ENCODE measurements at regions not wholly inside any gene's neighbourhood (a gene's known extent, or its start where the extent isn't known, plus 50 kb on each side); places are given as distances from the start of the nearest gene placed in this dataset.
"Not testable (repeated sequence)": the region's sequence is repeated elsewhere in the genome, so short reads cannot be mapped to it uniquely, and the experiment has no call there.

DNA sequence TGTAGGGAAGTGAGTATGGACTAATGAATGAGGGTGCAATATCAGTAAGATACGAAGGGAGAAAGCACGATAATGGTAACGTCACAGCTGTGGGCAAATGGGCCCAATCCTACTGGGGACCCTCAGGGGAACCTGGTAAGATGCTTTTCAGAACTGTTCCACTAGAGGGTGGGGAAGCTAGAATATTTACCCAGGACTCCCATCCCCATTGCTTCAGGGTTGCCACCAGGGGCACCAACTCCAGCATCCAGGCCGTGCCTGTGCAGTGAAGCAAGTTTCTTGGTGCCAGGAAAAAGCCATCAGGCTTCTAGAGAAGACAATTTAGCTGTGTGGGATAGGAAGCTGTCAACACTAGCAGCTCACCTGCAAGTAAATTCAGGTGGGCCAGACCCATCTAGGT is 409.3 kb downstream of the AGTPBP1 start:
- Histone ChIP-seq H3K36me3 (ENCODE audit: control insufficient read depth, insufficient read depth, low read length, severe bottlenecking) (no peaks in the 10 kb centered on the region), H3K9ac (ENCODE audit: low read length) (no peak overlapping the region), H3K4me1 (ENCODE audit: control insufficient read depth, insufficient read depth, low read length) (no peaks in the 10 kb centered on the region), H3K4me3 (ENCODE audit: low read length) (no peak overlapping the region), H3K9me3 (ENCODE audit: control insufficient read depth, low read length) (no peaks in the 10 kb centered on the region), H3K27me3 (replicated peaks; ENCODE audit: control insufficient read depth, insufficient read depth, low read length) (peaks cover 2% of the 10 kb centered on the region)
- no peak for DNase-seq (ENCODE audit: low read depth)

DNA sequence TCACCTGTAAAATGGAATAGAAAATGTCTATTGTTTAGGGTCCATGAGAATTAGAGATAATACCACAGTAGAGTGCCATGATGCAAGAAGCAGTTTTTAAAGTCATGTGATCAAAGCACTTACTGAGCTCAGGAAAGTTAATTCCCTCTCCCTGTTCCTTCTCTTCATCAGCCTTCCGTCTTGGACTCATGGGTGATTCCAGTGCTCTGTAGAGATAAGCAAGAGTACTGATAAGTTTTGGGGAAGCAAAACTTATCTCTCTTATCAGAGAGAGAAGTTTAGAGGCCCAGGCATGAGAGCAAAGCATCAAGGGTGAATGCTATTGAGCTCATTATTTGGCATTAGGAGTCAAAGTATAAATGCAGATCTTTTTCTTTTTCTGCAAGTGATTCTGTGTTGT is 410.1 kb downstream of the AGTPBP1 start:
- Histone ChIP-seq H3K9me3 (ENCODE audit: control insufficient read depth, low read length) (no peaks in the 10 kb centered on the region), H3K36me3 (ENCODE audit: control insufficient read depth, insufficient read depth, low read length, severe bottlenecking) (no peaks in the 10 kb centered on the region), H3K9ac (ENCODE audit: low read length) (no peak overlapping the region), H3K4me3 (ENCODE audit: low read length) (no peak overlapping the region), H3K27me3 (replicated peaks; ENCODE audit: control insufficient read depth, insufficient read depth, low read length) (peaks cover 2% of the 10 kb centered on the region), H3K4me1 (ENCODE audit: control insufficient read depth, insufficient read depth, low read length) (no peaks in the 10 kb centered on the region)
- no peak for DNase-seq (ENCODE audit: low read depth)

DNA sequence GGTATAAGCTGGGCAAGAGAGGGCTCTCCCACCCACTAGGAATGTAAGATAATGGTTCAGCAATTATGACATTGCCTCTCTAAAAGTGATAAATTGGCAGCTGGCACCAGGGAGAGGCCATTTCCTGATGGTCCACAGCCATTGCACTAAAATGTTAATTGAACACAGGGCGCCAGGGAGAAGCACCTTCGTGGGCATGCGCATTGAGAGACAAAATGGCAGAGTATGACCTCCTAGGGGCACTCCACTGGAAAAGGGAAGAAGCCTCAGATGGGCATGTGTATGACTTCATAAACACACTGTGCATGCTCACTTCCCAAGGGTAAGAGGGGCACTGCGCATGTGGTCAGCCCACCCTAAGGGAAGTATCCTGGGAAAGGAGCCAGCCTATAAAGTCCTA is 419.2 kb downstream of the AGTPBP1 start:
- Histone ChIP-seq H3K27me3 (replicated peaks; ENCODE audit: control insufficient read depth, insufficient read depth, low read length) (no peaks in the 10 kb centered on the region), H3K9me3 (ENCODE audit: control insufficient read depth, low read length) (peaks cover 8% of the 10 kb centered on the region), H3K4me3 (ENCODE audit: low read length) (no peak overlapping the region), H3K4me1 (ENCODE audit: control insufficient read depth, insufficient read depth, low read length) (no peaks in the 10 kb centered on the region), H3K9ac (ENCODE audit: low read length) (no peak overlapping the region), H3K36me3 (ENCODE audit: control insufficient read depth, insufficient read depth, low read length, severe bottlenecking) (no peaks in the 10 kb centered on the region)
- no peak for DNase-seq (ENCODE audit: low read depth)

DNA sequence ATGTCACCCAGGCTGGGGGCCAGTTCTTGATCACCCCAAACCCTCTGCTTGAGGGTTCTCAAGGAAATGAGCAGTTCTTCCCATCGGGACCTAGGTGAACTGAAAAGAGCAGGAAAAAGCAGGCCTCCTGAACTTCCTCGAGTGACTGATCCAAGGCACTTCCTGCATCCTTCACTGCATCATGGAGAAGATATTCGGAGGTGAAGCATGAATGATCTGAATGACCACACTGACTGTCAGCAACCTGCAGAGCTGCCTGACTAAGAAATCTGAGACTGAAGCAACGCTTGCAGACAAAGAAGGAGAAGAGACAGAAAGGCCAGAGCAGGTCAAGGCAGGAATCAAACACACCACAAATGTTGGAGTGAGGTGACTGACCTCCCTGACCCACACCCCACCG is 420.2 kb downstream of the AGTPBP1 start:
- Histone ChIP-seq H3K36me3 (ENCODE audit: control insufficient read depth, insufficient read depth, low read length, severe bottlenecking) (no peaks in the 10 kb centered on the region), H3K9ac (ENCODE audit: low read length) (no peak overlapping the region), H3K4me3 (ENCODE audit: low read length) (no peak overlapping the region), H3K9me3 (ENCODE audit: control insufficient read depth, low read length) (peaks cover 8% of the 10 kb centered on the region), H3K27me3 (replicated peaks; ENCODE audit: control insufficient read depth, insufficient read depth, low read length) (no peaks in the 10 kb centered on the region), H3K4me1 (ENCODE audit: control insufficient read depth, insufficient read depth, low read length) (no peaks in the 10 kb centered on the region)
- no peak for DNase-seq (ENCODE audit: low read depth)

DNA sequence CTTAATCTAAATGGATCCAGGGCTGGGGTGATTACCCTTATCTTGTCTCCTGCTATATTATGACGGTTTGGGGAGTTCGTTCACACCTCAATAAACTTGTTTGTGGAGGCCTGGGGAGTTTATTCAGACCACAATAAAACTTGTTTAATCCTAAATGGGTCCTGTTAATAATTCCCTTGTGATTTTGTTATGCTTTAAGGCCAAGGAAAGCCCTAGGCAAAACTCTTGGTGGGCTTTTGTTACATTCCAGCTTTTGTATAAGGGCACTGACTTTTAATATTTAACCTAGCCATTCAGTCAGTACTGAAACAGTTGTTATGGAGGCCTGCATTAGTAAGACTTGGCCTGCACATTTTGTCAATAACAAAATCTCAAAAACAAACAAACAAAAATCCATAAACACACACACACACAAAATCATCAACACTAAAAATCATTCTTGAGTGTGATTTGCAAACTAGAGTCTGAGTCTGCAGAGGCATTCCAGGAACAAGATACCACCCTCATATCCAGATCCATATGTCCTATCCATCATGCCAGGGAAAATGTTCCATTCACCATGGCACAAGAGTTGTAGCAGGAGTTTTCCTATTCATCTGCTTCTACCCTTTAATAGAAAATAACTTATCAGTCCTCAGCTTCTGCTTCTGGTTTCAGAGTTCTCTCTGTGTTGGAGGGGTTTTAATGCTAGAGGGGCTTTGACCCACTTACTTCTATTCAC is 421.7 kb downstream of the AGTPBP1 start:
- no peaks in the 10 kb centered on the region for H3K36me3 ChIP-seq (ENCODE audit: control insufficient read depth, insufficient read depth, low read length, severe bottlenecking)
- H3K9me3 ChIP-seq (ENCODE audit: control insufficient read depth, low read length) = peaks cover 11% of the 10 kb centered on the region
- no peak for DNase-seq (ENCODE audit: low read depth)
- no peaks in the 10 kb centered on the region for H3K27me3 ChIP-seq (replicated peaks; ENCODE audit: control insufficient read depth, insufficient read depth, low read length)
- no peak overlapping the region for H3K4me3 ChIP-seq (ENCODE audit: low read length)
- no peak overlapping the region for H3K9ac ChIP-seq (ENCODE audit: low read length)
- H3K4me1 ChIP-seq (ENCODE audit: control insufficient read depth, insufficient read depth, low read length) = no peaks in the 10 kb centered on the region

DNA sequence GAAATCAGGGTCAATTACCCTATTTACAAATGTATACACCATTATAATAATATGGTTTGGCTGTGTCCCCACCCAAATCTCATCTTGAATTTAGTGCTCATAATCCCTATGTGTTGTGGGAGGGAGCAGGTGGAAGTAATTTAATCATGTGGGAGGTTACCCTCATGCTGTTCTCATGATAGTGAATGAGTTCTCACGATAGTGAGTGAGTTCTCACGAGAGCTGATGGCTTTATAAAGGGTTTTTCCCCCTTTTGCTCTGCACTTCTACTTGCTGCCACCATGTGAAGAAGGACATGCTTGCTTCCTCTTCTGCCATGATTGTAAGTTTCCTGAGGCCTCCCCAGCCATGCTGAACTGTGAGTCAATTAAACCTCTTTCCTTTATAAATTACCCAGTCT is 426.2 kb downstream of the AGTPBP1 start:
- H3K36me3 ChIP-seq (ENCODE audit: control insufficient read depth, insufficient read depth, low read length, severe bottlenecking); DNase-seq (ENCODE audit: low read depth); H3K4me3 ChIP-seq (ENCODE audit: low read length); H3K4me1 ChIP-seq (ENCODE audit: control insufficient read depth, insufficient read depth, low read length); H3K27me3 ChIP-seq (replicated peaks; ENCODE audit: control insufficient read depth, insufficient read depth, low read length); H3K9ac ChIP-seq (ENCODE audit: low read length): not testable (repeated sequence)
- peaks cover 27% of the 10 kb centered on the region for H3K9me3 ChIP-seq (ENCODE audit: control insufficient read depth, low read length)

DNA sequence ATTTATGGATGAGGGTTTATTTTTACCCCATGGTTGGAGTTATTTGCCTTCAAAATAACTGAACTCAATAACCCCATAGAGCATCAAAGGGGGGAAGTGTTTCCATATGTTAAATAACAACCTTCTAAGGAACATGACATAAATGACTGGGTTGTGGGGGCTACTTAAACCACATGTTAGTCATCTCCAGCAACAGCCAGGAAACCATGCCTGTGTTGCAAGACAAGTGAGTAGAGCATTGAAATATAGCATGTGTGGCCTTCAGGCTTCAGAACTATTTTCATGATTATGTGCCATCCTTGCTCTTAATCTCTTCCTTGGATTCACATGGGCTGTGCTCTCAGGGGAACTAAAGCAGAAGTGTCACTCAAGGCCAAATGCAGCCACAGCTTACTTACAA is 431.2 kb downstream of the AGTPBP1 start:
- no peaks in the 10 kb centered on the region for H3K4me1 ChIP-seq (ENCODE audit: control insufficient read depth, insufficient read depth, low read length)
- H3K9ac ChIP-seq (ENCODE audit: low read length) = no peak overlapping the region
- no peak for DNase-seq (ENCODE audit: low read depth)
- no peak overlapping the region for H3K4me3 ChIP-seq (ENCODE audit: low read length)
- H3K9me3 ChIP-seq (ENCODE audit: control insufficient read depth, low read length) = peaks cover 22% of the 10 kb centered on the region
- no peaks in the 10 kb centered on the region for H3K27me3 ChIP-seq (replicated peaks; ENCODE audit: control insufficient read depth, insufficient read depth, low read length)
- H3K36me3 ChIP-seq (ENCODE audit: control insufficient read depth, insufficient read depth, low read length, severe bottlenecking) = no peaks in the 10 kb centered on the region

DNA sequence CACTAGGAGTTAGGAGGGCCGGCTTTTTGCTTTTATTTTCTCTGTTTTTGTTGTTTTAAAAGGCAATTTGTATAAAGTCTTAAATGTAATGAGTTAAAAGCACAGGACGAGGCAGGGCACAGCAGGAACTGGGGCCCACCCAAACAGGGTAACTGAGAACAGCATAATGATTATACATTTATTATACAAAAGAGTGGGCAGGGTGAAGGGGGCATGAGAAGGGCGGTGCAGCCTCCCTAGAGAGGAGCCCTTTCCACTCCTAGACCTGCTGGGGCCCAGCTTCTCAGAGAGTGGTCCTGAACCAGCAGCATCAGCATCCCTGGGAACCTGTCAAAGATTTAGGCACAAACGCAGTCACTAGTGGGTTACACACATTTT is 438.0 kb downstream of the AGTPBP1 start:
- no peak for DNase-seq (ENCODE audit: low read depth)
- Histone ChIP-seq H3K36me3 (ENCODE audit: control insufficient read depth, insufficient read depth, low read length, severe bottlenecking) (no peaks in the 10 kb centered on the region), H3K9me3 (ENCODE audit: control insufficient read depth, low read length) (no peaks in the 10 kb centered on the region), H3K4me3 (ENCODE audit: low read length) (no peak overlapping the region), H3K4me1 (ENCODE audit: control insufficient read depth, insufficient read depth, low read length) (no peaks in the 10 kb centered on the region), H3K27me3 (replicated peaks; ENCODE audit: control insufficient read depth, insufficient read depth, low read length) (peaks cover 5% of the 10 kb centered on the region), H3K9ac (ENCODE audit: low read length) (no peak overlapping the region)

DNA sequence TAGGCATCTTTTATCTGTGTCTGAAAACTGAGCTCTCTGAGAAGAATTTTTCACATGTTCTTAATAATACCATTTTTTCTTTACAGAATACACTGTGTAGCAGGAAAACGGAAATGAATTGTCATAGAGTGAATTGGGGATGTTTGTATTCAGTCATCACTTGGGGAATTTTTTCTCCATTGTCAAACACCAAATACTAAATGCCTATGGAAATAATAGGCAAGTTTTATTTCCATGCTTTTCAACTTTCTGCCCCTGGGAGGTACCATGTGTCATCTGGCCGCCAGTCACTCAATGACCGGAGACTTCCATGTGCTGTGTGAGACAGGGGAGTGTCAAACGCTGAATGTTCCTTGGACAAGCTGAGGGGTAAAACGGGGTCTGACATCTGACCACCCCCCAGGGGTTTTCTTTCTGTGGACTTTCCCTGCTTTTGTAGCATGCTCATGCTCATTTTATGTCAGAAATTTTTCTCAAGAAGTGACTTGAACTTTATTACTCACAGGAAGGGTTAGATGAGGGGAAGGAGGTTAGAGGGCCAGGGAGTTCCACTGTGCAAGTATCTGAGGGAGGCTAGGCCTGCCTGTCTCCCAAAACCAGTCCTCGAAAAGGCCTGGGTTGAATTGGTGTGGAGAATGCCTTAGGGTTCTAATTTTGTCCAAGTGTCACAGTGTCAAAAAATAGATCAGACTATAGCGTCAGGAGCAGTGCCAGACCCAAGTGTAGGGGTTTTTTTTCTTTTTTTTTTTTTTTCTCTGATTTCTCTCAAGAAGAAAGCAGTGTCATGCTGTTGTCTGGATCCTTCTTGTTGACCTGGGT is 438.6 kb downstream of the AGTPBP1 start:
- Histone ChIP-seq H3K4me3 (ENCODE audit: low read length) (no peak overlapping the region), H3K9ac (ENCODE audit: low read length) (no peak overlapping the region), H3K4me1 (ENCODE audit: control insufficient read depth, insufficient read depth, low read length) (no peaks in the 10 kb centered on the region), H3K27me3 (replicated peaks; ENCODE audit: control insufficient read depth, insufficient read depth, low read length) (peaks cover 5% of the 10 kb centered on the region), H3K36me3 (ENCODE audit: control insufficient read depth, insufficient read depth, low read length, severe bottlenecking) (no peaks in the 10 kb centered on the region), H3K9me3 (ENCODE audit: control insufficient read depth, low read length) (no peaks in the 10 kb centered on the region)
- no peak for DNase-seq (ENCODE audit: low read depth)

DNA sequence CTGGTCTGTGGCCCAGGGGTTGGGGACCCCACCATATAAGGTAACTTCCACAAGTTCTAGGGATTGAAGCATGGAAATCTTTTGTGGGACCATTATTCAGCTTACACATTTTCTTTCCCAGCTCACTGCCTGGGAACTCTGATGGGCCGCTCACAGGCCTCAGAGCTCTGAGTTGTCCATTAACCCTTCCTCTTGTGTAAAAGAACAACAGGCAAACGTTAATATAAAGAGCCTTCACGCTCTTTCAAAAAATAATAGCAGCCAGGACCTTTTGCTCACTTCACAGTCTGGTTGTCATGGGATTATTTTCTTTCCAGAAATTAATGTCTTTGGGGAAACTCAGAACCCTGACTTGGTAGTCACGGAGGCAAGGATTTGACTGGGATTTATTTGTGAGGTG is 443.3 kb downstream of the AGTPBP1 start:
- no peak overlapping the region for H3K4me3 ChIP-seq (ENCODE audit: low read length)
- DNase-seq (ENCODE audit: low read depth) = no peak

DNA sequence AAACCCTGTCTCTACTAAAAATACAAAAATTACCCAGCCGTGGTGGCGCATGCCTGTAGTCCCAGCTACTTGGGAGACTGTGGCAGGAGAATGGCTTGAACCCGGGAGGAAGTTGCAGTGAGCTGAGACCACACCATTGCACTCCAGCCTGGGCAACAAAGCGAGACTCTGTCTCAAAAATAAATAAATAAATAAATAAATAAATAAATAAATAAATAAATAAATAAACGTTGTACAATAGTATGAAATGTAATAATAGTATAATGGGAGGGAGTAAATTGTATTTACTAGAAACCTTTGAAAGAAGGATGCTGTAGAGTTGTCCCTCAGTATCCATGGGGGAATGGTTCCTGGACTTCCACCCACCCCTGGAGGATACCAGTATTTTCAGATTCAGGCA is 446.5 kb downstream of the AGTPBP1 start:
- not testable (repeated sequence) for H3K9me3 ChIP-seq (ENCODE audit: control insufficient read depth, low read length); H3K4me3 ChIP-seq (ENCODE audit: low read length); H3K9ac ChIP-seq (ENCODE audit: low read length); H3K4me1 ChIP-seq (ENCODE audit: control insufficient read depth, insufficient read depth, low read length); H3K36me3 ChIP-seq (ENCODE audit: control insufficient read depth, insufficient read depth, low read length, severe bottlenecking); H3K27me3 ChIP-seq (replicated peaks; ENCODE audit: control insufficient read depth, insufficient read depth, low read length); DNase-seq (ENCODE audit: low read depth)

More for the DNA sequence above, 443.3 kb downstream of the AGTPBP1 start:
- Histone ChIP-seq H3K27me3 (replicated peaks; ENCODE audit: control insufficient read depth, insufficient read depth, low read length) (peaks cover 5% of the 10 kb centered on the region), H3K9me3 (ENCODE audit: control insufficient read depth, low read length) (peaks cover 7% of the 10 kb centered on the region), H3K36me3 (ENCODE audit: control insufficient read depth, insufficient read depth, low read length, severe bottlenecking) (no peaks in the 10 kb centered on the region), H3K9ac (ENCODE audit: low read length) (no peak overlapping the region), H3K4me1 (ENCODE audit: control insufficient read depth, insufficient read depth, low read length) (no peaks in the 10 kb centered on the region)

Measured in adipocyte (in vitro differentiated cells).